KMS-11 (cell line): ENCODE measurements at regions not wholly inside any gene's neighbourhood (a gene's known extent, or its start where the extent isn't known, plus 50 kb on each side); places are given as distances from the start of the nearest gene placed in this dataset.
"Not testable (repeated sequence)": the region's sequence is repeated elsewhere in the genome, so short reads cannot be mapped to it uniquely, and the experiment has no call there.

ENCODE experiments used
- H2AFZ ChIP-seq: fragments of 200-600 bp; sonication (generic); 2 replicates; pipeline ENCODE4 v1.6.1; 2016; ENCODE audit warnings: antibody characterized with exemption, mixed run types, low read depth
- H3K27ac ChIP-seq: fragments of 200-600 bp; sonication (generic); 2 replicates; pipeline ENCODE4 v1.6.1; 2016; ENCODE audit warnings: mild to moderate bottlenecking, mixed run types
- H3K27me3 ChIP-seq: fragments of 200-600 bp; sonication (generic); 2 replicates; pipeline ENCODE4 v1.6.1; 2017; ENCODE audit warnings: mild to moderate bottlenecking, low read depth, mixed run types, moderate library complexity; ENCODE audit not compliant: insufficient read depth
- H3K36me3 ChIP-seq: fragments of 200-600 bp; sonication (generic); 2 replicates; pipeline ENCODE4 v1.6.1; 2017; ENCODE audit warnings: mild to moderate bottlenecking, mixed run types; ENCODE audit not compliant: insufficient read depth
- H3K4me1 ChIP-seq: fragments of 200-600 bp; sonication (generic); 2 replicates; pipeline ENCODE4 v1.6.1; 2016; ENCODE audit warnings: mild to moderate bottlenecking, low read depth, mixed run types; ENCODE audit not compliant: poor library complexity, severe bottlenecking
- H3K4me2 ChIP-seq: fragments of 200-600 bp; sonication (generic); 2 replicates; pipeline ENCODE4 v1.7.0; 2016; ENCODE audit warnings: mild to moderate bottlenecking, mixed run types
- H3K4me3 ChIP-seq: fragments of 200-600 bp; sonication (generic); IDR thresholded peaks from 2 replicates; pipeline ENCODE4 v1.6.1; 2017; ENCODE audit warnings: low read depth, low read length, mixed read lengths; ENCODE audit not compliant: insufficient read depth
- H3K79me2 ChIP-seq: fragments of 200-600 bp; sonication (generic); 2 replicates; pipeline ENCODE4 v1.6.1; 2016; ENCODE audit warnings: low read depth, mixed run types; ENCODE audit not compliant: insufficient read depth
- H3K9ac ChIP-seq: fragments of 200-600 bp; sonication (generic); 2 replicates; pipeline ENCODE4 v1.6.1; 2016; ENCODE audit warnings: mild to moderate bottlenecking, mixed run types
- H4K20me1 ChIP-seq: fragments of 200-600 bp; sonication (generic); 2 replicates; pipeline ENCODE4 v1.6.1; 2016; ENCODE audit warnings: mild to moderate bottlenecking, mixed run types; ENCODE audit not compliant: insufficient read depth
- CTCF ChIP-seq: fragments of 200-600 bp; sonication (generic); conservative IDR thresholded peaks from 2 replicates; pipeline ENCODE4 v1.6.1; 2017; ENCODE audit warnings: low read depth, mild to moderate bottlenecking, antibody characterized with exemption, low read length, moderate library complexity, mixed read lengths

GRCh38 chr6:81969011-81969410 lies 216.5 kb upstream of the TENT5A start:
- no peaks in the 10 kb centered on the region for H3K4me1 ChIP-seq
- no peak overlapping the region for H3K27ac ChIP-seq
- no peaks in the 10 kb centered on the region for H3K27me3 ChIP-seq
- H4K20me1 ChIP-seq: no peaks in the 10 kb centered on the region
- H2AFZ ChIP-seq: no peak overlapping the region
- TF ChIP-seq CTCF: no peak
- H3K4me2 ChIP-seq: no peak overlapping the region
- no peak overlapping the region for H3K4me3 ChIP-seq
- H3K9ac ChIP-seq: no peak overlapping the region
- H3K79me2 ChIP-seq: no peaks in the 10 kb centered on the region
- H3K36me3 ChIP-seq: no peaks in the 10 kb centered on the region

- Histone ChIP-seq H3K9ac (no peak overlapping the region), H3K79me2 (no peaks in the 10 kb centered on the region), H3K27me3 (no peaks in the 10 kb centered on the region), H4K20me1 (no peaks in the 10 kb centered on the region), H3K4me2 (no peak overlapping the region), H3K27ac (no peak overlapping the region), H2AFZ (no peak overlapping the region), H3K36me3 (no peaks in the 10 kb centered on the region), H3K4me1 (no peaks in the 10 kb centered on the region), H3K4me3 (no peak overlapping the region)
- no peak for TF ChIP-seq CTCF
Observed at GRCh38 chr6:81966968-81967367, 214.5 kb upstream of the TENT5A start.

GRCh38 chr6:81962198-81962597 lies 209.7 kb upstream of the TENT5A start:
- H3K27ac ChIP-seq: no peak overlapping the region
- no peak overlapping the region for H3K9ac ChIP-seq
- TF ChIP-seq CTCF: no peak
- no peaks in the 10 kb centered on the region for H3K27me3 ChIP-seq
- H3K36me3 ChIP-seq: no peaks in the 10 kb centered on the region
- no peak overlapping the region for H3K4me3 ChIP-seq
- H3K4me1 ChIP-seq: no peaks in the 10 kb centered on the region
- H2AFZ ChIP-seq: no peak overlapping the region
- no peaks in the 10 kb centered on the region for H3K79me2 ChIP-seq
- H4K20me1 ChIP-seq: no peaks in the 10 kb centered on the region
- H3K4me2 ChIP-seq: no peak overlapping the region

GRCh38 chr6:81950877-81951276 lies 198.4 kb upstream of the TENT5A start:
- no peak overlapping the region for H3K9ac ChIP-seq
- no peak overlapping the region for H3K27ac ChIP-seq
- no peak overlapping the region for H3K4me3 ChIP-seq
- H3K4me1 ChIP-seq: no peaks in the 10 kb centered on the region
- no peaks in the 10 kb centered on the region for H3K79me2 ChIP-seq
- H3K4me2 ChIP-seq: no peak overlapping the region
- H2AFZ ChIP-seq: no peak overlapping the region
- H3K36me3 ChIP-seq: no peaks in the 10 kb centered on the region
- H4K20me1 ChIP-seq: no peaks in the 10 kb centered on the region
- no peak for TF ChIP-seq CTCF
- H3K27me3 ChIP-seq: no peaks in the 10 kb centered on the region

GRCh38 chr6:81948861-81949260 lies 196.4 kb upstream of the TENT5A start:
- H3K36me3 ChIP-seq: no peaks in the 10 kb centered on the region
- no peak overlapping the region for H3K27ac ChIP-seq
- no peaks in the 10 kb centered on the region for H3K4me1 ChIP-seq
- H3K4me2 ChIP-seq: no peak overlapping the region
- H4K20me1 ChIP-seq: no peaks in the 10 kb centered on the region
- no peak overlapping the region for H3K4me3 ChIP-seq
- no peak for TF ChIP-seq CTCF
- H2AFZ ChIP-seq: no peak overlapping the region
- H3K27me3 ChIP-seq: no peaks in the 10 kb centered on the region
- H3K79me2 ChIP-seq: no peaks in the 10 kb centered on the region
- no peak overlapping the region for H3K9ac ChIP-seq

- not testable (repeated sequence) for H3K9ac ChIP-seq, H2AFZ ChIP-seq, H3K27ac ChIP-seq, H3K79me2 ChIP-seq, H3K27me3 ChIP-seq, H3K4me1 ChIP-seq, H3K4me2 ChIP-seq, H4K20me1 ChIP-seq, H3K4me3 ChIP-seq, H3K36me3 ChIP-seq
Observed at GRCh38 chr6:81948196-81948595, 195.7 kb upstream of the TENT5A start.
